GM12873 (cell line): ENCODE measurements at regions not wholly inside any gene's neighbourhood (a gene's known extent, or its start where the extent isn't known, plus 50 kb on each side); places are given as distances from the start of the nearest gene placed in this dataset.

Experiments used
- TF ChIP-seq, protein P1 (sequence below): IDR thresholded peaks from 2 replicates; pipeline ENCODE4 v1.5.1; 2012; ENCODE audit warnings: low read depth, mild to moderate bottlenecking, moderate library complexity, low read length, control low read depth; ENCODE audit not compliant: insufficient read depth; ENCODE audit errors: missing control alignments

DNA sequence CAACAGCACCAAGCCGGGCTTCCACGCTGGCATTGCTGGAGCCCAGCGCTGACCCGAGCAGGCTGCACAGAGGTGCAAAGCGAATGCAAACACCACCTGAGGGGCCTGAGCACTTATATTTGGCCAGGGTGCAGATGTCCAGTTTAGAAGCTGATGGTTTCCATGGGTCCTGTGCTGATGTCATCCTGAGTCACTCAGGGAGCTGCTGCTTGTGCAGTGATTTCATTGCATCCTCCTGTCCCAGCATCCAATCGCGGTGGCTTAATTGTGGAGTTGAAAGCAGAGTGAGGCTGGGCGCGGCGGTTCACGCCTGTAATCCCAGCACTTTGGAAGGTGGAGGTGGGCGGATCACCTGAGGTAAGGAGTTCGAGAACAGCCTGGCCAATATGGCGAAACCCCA, 410.2 kb upstream of the KLF6 start:
- TF ChIP-seq, protein P1, sequence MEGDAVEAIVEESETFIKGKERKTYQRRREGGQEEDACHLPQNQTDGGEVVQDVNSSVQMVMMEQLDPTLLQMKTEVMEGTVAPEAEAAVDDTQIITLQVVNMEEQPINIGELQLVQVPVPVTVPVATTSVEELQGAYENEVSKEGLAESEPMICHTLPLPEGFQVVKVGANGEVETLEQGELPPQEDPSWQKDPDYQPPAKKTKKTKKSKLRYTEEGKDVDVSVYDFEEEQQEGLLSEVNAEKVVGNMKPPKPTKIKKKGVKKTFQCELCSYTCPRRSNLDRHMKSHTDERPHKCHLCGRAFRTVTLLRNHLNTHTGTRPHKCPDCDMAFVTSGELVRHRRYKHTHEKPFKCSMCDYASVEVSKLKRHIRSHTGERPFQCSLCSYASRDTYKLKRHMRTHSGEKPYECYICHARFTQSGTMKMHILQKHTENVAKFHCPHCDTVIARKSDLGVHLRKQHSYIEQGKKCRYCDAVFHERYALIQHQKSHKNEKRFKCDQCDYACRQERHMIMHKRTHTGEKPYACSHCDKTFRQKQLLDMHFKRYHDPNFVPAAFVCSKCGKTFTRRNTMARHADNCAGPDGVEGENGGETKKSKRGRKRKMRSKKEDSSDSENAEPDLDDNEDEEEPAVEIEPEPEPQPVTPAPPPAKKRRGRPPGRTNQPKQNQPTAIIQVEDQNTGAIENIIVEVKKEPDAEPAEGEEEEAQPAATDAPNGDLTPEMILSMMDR = no peak

DNA sequence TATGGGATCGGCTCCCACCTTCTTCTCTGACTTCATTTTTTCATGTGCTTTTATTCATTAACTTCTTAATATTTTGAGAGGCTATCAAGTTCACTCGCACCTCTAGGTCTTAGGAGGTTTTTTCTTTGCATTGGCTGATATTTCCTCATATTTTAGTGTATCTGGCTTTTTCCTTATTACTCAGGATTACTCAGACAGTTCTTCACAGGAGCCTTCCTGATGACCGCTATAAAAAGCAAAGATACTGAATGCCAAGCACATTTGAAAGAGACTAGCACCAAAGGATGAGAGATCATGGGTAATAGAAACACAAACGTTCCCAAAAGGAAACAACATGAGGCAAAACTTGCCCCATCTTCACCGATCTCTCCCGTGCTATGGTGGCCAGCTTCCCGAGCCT, 409.2 kb upstream of the KLF6 start:
- TF ChIP-seq, protein P1 = no peak

DNA sequence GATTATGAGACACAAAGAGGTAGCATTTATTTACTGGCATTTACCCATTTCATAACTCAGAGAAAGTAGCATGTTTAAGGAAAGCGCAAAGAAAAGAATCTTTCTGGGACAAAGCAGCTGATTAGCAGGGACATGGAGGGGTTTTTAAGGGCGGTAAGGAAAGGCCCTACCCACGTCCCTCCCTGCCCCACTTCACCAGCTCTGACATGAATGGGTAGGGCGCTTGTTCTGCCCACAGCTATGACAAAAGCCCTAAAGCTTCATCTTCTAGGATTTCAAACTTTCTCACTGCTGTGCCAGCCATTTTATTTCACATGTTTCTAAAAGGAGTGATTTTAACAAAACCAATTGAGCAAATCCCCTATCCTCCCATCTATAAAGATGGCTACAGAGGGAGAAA, 406.9 kb upstream of the KLF6 start:
- TF ChIP-seq, protein P1 = no peak

DNA sequence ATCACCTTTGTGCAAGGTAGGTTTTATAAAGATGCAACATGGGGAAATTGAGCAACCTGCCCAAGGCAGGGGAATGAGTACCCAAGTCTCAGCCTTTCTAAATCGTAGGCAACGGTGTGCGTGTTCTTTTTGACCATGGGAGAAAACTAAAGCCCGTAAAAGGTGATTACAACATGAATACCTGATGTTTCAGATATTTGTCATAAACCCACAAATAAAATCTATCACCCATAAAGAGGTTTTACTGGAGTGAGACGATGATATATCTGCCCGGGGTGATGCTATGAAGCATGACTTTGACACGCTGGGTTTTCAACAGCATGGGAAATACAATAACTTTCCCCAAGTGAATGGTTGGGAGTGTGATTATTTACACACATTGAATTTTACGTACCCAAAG, 406.3 kb upstream of the KLF6 start:
- TF ChIP-seq, protein P1 = no peak

DNA sequence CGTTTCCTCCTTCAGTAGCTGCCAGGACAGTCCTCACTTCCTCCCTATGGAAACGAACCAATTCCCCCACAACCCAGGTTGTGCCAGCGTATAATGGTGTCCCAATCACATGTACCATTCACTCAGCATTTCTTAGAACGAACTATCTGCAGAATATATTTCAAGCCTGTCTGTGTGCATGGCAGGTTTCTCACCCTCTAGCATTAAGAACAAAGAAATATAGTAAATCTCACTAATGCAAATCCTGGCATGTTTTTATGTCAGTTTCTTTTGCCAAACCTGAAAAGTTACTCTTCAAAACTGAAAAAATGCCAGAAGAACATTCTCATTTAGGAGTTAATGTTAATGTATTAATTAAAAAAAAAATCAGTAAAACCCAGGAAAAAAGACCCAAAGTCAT, 405.9 kb upstream of the KLF6 start:
- TF ChIP-seq, protein P1 = no peak

DNA sequence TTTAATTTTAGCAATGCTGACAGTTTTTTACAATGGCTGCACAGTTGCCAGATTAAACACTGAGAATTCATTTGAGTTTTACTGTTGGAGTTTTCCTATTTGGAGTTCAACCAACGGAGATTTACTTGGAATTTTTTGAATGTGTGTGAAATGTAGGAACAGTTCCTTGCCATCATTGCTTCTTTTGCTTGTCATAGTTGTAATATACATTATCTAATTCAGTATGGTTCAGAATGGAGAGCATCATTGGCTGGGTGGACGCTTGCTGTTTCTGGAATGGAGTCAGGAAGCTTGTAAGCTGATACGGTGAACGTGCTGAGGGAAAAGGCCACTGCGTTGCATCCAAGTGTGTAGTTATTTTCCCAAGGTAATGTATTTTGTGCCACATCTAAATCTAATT, 404.3 kb upstream of the KLF6 start:
- TF ChIP-seq, protein P1 = no peak

DNA sequence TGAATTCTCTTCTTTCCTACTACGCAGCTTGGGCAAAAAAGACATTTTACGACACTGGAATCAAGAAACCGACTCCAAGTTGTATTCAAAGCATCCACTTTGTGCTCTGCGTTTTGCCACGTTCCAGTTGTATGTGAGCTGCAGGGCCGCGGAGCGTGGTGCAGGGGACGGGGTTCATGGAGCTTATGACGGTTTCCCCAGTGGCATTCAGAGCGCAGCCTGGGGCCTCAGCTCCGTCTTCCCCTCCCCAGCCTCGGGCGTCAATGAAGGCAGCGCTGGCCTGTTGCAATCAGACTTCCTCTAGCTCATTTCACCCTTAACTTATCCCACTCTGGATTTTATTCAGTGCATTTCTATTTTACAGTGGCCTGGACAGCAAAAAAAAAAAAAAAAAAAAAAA, 403.4 kb upstream of the KLF6 start:
- TF ChIP-seq, protein P1 = no peak
